Activated CD8-positive, alpha-beta memory T cell treated with anti-CD3 and anti-CD28 coated beads, Interleukin-2, amount 50 U/mL, for 48 hours (primary cell): ENCODE measurements at regions not wholly inside any gene's neighbourhood (a gene's known extent, or its start where the extent isn't known, plus 50 kb on each side); places are given as distances from the start of the nearest gene placed in this dataset.

ENCODE experiments used
- DNase-seq: peaks from one replicate; pipeline ENCODE4 v3.0.0-alpha.2; 2020

DNA sequence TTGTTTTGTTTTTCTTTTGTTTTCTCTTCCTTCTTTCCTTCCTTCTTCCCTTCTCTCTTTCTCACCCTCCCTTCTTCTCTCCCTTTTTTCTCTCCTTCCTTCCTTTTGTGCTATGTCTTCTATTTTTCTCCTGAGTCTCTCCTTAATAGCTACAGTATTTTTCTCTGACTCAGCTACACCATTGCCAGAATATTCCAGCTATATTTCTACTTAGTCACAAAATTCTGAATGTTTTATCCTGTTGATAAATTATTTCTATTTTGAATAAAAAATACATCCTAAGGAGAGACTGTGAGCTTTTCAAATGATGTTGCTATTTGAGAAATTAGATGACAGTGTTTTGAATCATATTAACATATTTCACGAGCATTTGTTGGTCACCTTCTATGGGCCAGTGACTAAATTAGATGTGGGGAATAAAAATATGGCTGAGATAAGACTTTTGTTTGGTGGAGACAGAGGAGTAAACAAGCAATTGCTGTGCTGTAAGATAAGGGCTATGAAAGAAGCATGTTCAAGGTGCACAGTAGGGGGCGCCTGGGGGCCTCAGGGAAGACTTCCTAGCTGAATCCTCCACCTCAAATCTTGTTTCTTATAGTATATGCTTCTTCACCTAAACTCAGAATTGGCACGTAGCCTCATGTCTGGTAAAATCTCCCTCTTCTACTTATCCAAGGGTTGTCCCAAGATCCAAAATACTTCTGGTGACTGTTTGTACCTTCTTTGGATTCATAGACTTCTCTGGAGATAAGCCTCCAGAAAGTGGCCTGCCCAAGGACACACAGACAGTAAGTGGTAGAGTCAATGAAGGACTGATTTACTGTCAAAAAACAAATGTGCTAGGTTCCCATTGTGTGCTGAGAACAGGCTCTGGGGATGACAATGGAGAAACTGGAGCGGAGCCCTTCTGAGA, 115.5 kb upstream of the CREB5 start:
- DNase-seq: peak; percentile 73

DNA sequence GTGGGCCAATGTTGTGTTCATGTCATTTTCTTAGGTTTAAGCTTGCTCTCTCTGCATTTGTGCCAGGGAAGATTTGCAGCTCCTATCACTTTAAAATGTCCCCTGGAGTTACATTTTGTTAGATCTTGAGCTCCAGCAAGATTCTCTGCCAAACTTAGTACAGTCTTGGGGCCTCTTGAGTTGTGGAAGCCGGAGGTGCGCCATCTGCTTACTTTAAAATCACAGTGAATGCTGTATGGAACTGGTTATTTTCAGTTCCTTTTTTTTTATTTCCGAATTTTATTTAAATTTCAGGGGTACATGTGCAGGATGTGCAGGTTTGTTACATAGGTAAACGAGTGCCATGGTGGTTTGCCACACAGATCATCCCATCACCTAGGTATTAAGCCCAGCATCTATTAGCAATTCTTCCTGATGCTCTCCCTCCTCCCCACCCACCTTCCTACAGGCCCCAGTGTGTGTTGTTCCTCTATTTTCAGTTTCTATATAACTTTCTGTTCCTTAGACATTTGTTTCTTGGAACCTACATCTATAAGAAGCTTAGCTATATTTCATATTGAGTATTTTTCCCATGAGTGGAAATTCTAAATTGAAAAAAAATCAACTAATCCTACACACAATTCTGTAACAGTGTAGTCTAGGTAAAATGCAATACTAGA, 114.4 kb upstream of the CREB5 start:
- no peak for DNase-seq

DNA sequence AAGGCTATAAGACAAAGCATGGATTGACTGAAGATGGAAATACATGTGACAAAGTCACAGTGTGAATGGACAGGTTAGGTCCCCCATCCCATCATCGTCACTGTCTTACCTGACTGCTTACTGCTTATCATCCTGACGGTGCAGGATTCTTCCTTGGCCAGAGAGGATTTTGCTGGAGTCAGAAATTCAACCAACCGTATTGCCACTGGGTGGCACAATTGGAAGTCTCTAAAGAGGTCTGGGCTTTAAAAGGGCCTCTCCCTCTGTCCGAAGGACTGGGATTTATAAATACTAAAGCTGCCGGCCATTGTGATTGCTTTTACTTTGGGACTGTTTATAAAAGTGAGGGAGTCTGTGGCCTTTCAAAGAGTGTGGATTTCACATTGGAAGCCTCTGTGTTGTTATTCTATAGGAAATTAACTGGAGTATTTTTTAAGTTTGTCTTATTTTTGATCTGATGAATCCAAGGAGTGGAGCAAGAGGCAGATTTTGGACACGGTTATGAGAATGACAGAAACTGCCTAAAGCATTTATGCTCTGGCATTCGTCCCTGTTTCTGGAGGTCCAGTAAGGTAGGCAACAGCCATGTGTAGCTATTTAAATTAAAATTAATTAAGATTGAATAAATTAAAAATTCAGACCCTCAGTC, 113.3 kb upstream of the CREB5 start:
- DNase-seq: no peak

- no peak for DNase-seq
These were observed 112.8 kb upstream of the CREB5 start for GRCh38 chr7:28299556-28299955.

GRCh38 chr7:28300488-28300887, 111.8 kb upstream of the CREB5 start:
- DNase-seq: no peak

DNA sequence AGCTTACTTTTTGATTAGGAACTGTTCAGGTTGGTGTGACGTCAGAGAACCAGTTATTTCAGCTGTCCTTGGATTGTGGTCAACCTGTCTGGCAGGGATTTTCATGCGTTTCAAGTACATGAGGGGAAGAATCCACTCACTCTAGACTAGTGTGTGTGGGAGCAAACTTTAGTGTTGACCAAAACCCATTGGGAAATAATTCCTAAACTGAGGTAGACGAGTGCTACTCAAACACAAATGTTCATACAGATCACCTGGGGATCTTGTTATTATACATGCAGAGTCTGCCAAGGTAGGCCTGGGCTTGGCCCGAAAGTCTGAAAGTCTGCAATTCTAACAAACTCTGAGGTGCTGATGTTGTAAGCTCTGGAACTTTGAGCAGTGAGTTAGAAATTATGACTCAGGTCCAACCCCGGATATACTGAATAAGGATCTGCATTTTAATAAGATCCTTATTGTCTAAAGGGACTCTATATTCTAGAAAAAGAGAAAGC, 111.1 kb upstream of the CREB5 start:
- DNase-seq: no peak

GRCh38 chr7:28304290-28304689, 108.0 kb upstream of the CREB5 start:
- no peak for DNase-seq

GRCh38 chr7:28309704-28310459, 102.4 kb upstream of the CREB5 start:
- no peak for DNase-seq

- no peak for DNase-seq
These were observed 101.9 kb upstream of the CREB5 start for GRCh38 chr7:28310460-28310848.

DNA sequence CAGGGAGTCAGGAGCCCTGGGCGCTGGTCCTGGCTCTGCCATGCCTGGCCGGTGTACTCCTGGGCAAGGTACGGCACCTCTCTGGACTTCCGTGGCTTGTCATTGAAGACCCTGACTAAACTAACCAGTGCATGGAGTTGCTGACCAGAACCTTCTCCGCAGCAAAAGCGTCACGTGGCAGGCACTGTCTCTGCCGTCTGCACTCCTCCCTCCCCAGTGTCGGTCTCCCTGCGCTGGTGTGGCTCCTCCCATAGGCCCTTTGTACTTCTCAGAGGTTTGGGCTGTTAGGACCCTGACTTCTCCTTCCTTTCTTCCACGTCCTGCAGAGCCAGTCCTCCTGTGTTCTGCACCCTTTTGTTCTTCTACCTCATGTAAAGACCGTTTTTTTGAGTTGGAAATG, 100.6 kb upstream of the CREB5 start:
- no peak for DNase-seq

DNA sequence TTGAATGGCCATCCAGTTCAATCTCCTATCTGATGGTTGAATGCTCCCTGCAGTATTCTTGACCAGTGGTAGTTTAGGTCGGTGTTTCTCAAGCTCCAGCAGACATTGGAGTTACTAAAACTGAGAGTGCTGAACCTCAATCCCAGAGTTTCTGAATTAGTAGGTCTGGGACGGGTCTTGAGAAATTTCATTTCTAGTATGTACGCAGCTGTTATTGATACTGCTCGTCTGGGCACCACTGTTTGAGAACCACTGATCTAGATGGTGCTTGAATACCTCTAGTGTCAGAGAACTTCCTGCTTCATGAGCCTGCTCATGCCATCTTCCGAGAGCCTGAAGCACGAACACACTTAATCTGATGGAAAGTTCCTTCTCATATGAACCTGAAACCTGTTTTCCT, 99.4 kb upstream of the CREB5 start:
- no peak for DNase-seq

- no peak for DNase-seq
These were observed 97.5 kb upstream of the CREB5 start for GRCh38 chr7:28314841-28315240.

DNA sequence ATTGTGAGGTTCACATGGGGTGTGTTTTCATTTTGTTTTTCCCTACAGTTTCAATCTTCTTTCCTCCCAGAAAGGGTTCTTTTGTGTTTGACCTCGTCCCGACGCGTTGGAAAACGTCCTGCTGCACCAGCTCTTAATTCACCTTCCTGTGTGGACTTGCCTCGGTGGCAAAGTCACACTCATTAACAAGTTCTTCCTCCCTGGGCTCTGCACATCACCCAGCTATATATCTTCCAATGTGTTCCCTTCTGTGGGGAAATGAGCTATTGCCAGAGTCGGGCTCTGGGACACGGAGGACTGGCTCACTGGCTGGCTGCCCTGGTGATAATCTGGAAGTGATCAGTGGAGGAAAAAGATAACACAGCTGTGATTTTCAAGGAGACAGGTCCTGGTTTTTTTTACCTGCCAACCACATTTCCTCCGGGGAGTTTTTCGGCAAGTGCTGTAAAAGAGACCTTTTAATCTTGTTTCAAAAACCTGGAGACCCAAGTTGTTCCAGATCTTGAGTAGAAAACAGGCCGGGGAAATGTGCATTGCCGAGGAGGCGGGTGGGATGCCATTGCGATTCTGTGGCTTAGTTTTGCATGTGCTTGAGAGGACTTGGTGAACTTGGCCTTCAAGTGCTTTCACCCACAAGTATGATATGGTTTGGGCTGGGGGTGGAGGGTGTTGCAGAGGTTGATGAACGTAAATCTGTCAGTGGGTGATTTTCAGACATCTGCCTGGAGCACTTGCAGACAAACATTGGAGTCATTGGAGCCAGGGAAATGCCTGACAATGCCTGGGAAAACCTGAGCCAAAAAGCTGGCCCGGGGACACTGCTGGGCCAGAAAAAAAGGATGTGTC, 96.5 kb upstream of the CREB5 start:
- DNase-seq: no peak

GRCh38 chr7:28316489-28316888, 95.8 kb upstream of the CREB5 start:
- no peak for DNase-seq

DNA sequence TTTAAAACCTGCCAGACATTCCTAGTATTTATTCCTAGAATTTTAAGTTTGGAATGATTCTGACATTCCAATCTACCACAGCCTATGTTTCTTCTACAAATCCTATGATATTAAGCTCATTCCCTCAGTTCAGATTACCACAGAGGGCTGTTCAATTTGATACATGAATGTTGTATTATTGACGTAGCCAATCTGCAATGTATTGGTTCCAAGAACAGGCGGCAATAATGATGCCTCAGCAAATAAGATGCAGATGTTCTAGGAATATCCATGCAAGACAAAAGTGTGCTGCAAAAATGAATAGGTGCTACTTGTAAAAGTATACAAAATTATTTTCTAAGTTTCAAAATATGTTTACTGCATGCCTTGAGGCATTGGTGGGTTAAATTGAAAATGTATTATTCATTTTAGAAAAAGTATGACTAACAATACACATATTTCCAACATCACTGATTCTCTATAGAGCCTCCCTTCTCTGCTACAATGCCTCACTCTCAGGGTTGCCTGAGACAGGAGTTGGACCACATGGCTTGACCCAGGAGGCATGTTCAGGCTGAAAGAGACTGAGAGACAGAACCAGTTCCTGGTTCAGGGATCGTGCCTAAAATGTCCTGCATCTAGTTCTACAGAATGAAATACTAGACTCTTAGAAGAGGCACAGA, 94.1 kb upstream of the CREB5 start:
- DNase-seq: no peak

GRCh38 chr7:28323833-28324232, 88.5 kb upstream of the CREB5 start:
- no peak for DNase-seq

- DNase-seq: no peak
These were observed 84.2 kb upstream of the CREB5 start for GRCh38 chr7:28328146-28328545.

GRCh38 chr7:28328822-28329660, 83.3 kb upstream of the CREB5 start:
- no peak for DNase-seq

- DNase-seq: no peak
These were observed 82.5 kb upstream of the CREB5 start for GRCh38 chr7:28329661-28330363.
